H1 (cell line): ENCODE measurements at regions not wholly inside any gene's neighbourhood (a gene's known extent, or its start where the extent isn't known, plus 50 kb on each side); places are given as distances from the start of the nearest gene placed in this dataset.

ENCODE experiments used
- CTCF ChIA-PET: fragments of 300-600 bp; sonication (Branson Sonifier 250); formaldehyde crosslinking; loops from one replicate; lab custom pipeline; 2021; ENCODE audit not compliant: partially characterized antibody; lab: Charles Lee
- POLR2A ChIA-PET: fragments of 300-600 bp; sonication (Branson Sonifier 250); formaldehyde crosslinking; loops from one replicate; lab custom pipeline; 2021; ENCODE audit warnings: inconsistent platforms; ENCODE audit not compliant: partially characterized antibody; lab: Charles Lee
- DNase-seq, 2 experiments: peaks; one replicate each; pipeline versions ENCODE4 v3.0.0 to v3.0.0-alpha.2; 2010 to 2022; ENCODE audit warnings: low spot score in 2 of 2, low read depth in 1 of 2, mixed read lengths in 1 of 2
- FAIRE-seq: peaks from 2 replicates; lab custom pipeline; 2011; peaks lifted over from hg19 to GRCh38; lab: Jason Lieb, UNC
- H2AFZ ChIP-seq: 2 replicates; pipeline ENCODE4 v1.8.1; 2012; ENCODE audit warnings: low read length, inconsistent platforms
- H2AK5ac ChIP-seq: 2 replicates; pipeline ENCODE4 v1.6.1; 2013; ENCODE audit warnings: low read depth, low read length
- H2BK120ac ChIP-seq: replicated peaks from 2 replicates; pipeline ENCODE3; 2013; ENCODE audit warnings: low read depth, low read length, inconsistent platforms
- H2BK12ac ChIP-seq: 2 replicates; pipeline ENCODE4 v1.6.1; 2013; ENCODE audit warnings: low read depth, low read length
- H2BK15ac ChIP-seq: 2 replicates; pipeline ENCODE4 v1.6.1; 2013; ENCODE audit warnings: low read length
- H2BK20ac ChIP-seq: 2 replicates; pipeline ENCODE4 v1.6.1; 2013; ENCODE audit warnings: low read length
- H2BK5ac ChIP-seq: 2 replicates; pipeline ENCODE4 v1.6.1; 2013; ENCODE audit warnings: low read depth, low read length
- H3K14ac ChIP-seq: 2 replicates; pipeline ENCODE4 v1.6.1; 2013; ENCODE audit warnings: inconsistent platforms; ENCODE audit not compliant: insufficient read length
- H3K18ac ChIP-seq: 2 replicates; pipeline ENCODE4 v1.6.1; 2013; ENCODE audit warnings: low read length; ENCODE audit errors: extremely low read depth
- H3K23ac ChIP-seq: 2 replicates; pipeline ENCODE4 v1.6.1; 2013; ENCODE audit warnings: inconsistent platforms; ENCODE audit not compliant: insufficient read length
- H3K23me2 ChIP-seq: 2 replicates; pipeline ENCODE4 v1.6.1; 2013; ENCODE audit warnings: low read depth, low read length
- H3K27ac ChIP-seq: 2 replicates; pipeline ENCODE4 v1.6.1; 2011; ENCODE audit warnings: low read depth, low read length, inconsistent platforms
- H3K27me3 ChIP-seq, 4 experiments: replicated peaks in 1 of 4; 1 replicate in 1 of 4; 2 replicates in 3 of 4; pipeline versions ENCODE4 v1.6.1 to v1.8.1; 2011 to 2013; ENCODE audit warnings: low read length in 3 of 4, mild to moderate bottlenecking in 3 of 4, inconsistent platforms in 2 of 4, mixed read lengths in 2 of 4, moderate library complexity in 1 of 4; ENCODE audit not compliant: control insufficient read depth in 3 of 4, insufficient read depth in 3 of 4; ENCODE audit errors: extremely low read depth in 1 of 4
- H3K36me3 ChIP-seq, 4 experiments: 2 replicates each; pipeline versions ENCODE4 v1.6.1 to v1.8.1; 2011 to 2013; ENCODE audit warnings: mild to moderate bottlenecking in 4 of 4, low read length in 3 of 4, moderate library complexity in 2 of 4, control low read depth in 1 of 4, inconsistent platforms in 1 of 4; ENCODE audit not compliant: insufficient read depth in 4 of 4, control insufficient read depth in 2 of 4
- H3K4ac ChIP-seq: replicated peaks from 2 replicates; pipeline ENCODE3; 2013; ENCODE audit warnings: low read length, low read depth, mixed read lengths, inconsistent platforms; ENCODE audit not compliant: insufficient read length
- H3K4me1 ChIP-seq, 4 experiments: replicated peaks in 1 of 4; 1 replicate in 1 of 4; 2 replicates in 3 of 4; pipeline versions ENCODE4 v1.6.1 to v1.8.1; 2011 to 2013; ENCODE audit warnings: low read length in 3 of 4, inconsistent platforms in 2 of 4, mixed read lengths in 1 of 4; ENCODE audit not compliant: insufficient read depth in 4 of 4, control insufficient read depth in 3 of 4
- H3K4me2 ChIP-seq, 2 experiments: 2 replicates each; pipeline versions ENCODE4 v1.6.1 to v1.8.1; 2011 to 2013; ENCODE audit warnings: low read depth in 2 of 2, low read length in 2 of 2, control low read depth in 1 of 2, inconsistent platforms in 1 of 2, mild to moderate bottlenecking in 1 of 2; ENCODE audit not compliant: insufficient read depth in 1 of 2
- H3K4me3 ChIP-seq, 4 experiments: fragments of 200-600, 300-600 bp in 1 of 4; sonication (generic), shearing (Covaris generic), sonication (Bioruptor Twin) in 1 of 4; 2 replicates each; pipeline versions ENCODE4 v1.5.1 to v1.8.1; 2011 to 2016; ENCODE audit warnings: low read length in 4 of 4, low read depth in 3 of 4, control low read depth in 2 of 4, inconsistent platforms in 2 of 4, mild to moderate bottlenecking in 2 of 4, mixed read lengths in 1 of 4, moderate library complexity in 1 of 4; ENCODE audit not compliant: insufficient read depth in 2 of 4; ENCODE audit errors: extremely low read depth in 1 of 4
- H3K56ac ChIP-seq: replicated peaks from 2 replicates; pipeline ENCODE3; 2013; ENCODE audit warnings: low read depth, mild to moderate bottlenecking, mixed read lengths, low read length, inconsistent platforms; ENCODE audit not compliant: insufficient read length
- H3K79me1 ChIP-seq: 2 replicates; pipeline ENCODE4 v1.6.1; 2013; ENCODE audit warnings: low read depth, low read length, control low read depth
- H3K79me2 ChIP-seq, 2 experiments: 2 replicates each; pipeline versions ENCODE4 v1.6.1 to v1.8.1; 2012 to 2013; ENCODE audit warnings: low read length in 2 of 2, mild to moderate bottlenecking in 2 of 2, inconsistent platforms in 1 of 2; ENCODE audit not compliant: insufficient read depth in 2 of 2, control insufficient read depth in 1 of 2
- H3K9ac ChIP-seq, 4 experiments: replicated peaks in 1 of 4; 1 replicate in 1 of 4; 2 replicates in 3 of 4; pipeline versions ENCODE4 v1.6.1 to v1.8.1; 2011 to 2013; ENCODE audit warnings: low read depth in 3 of 4, low read length in 3 of 4, control low read depth in 2 of 4, mild to moderate bottlenecking in 2 of 4, moderate library complexity in 2 of 4, inconsistent platforms in 1 of 4; ENCODE audit errors: extremely low read depth in 1 of 4
- H3K9me3 ChIP-seq, 2 experiments: 2 replicates each; pipeline versions ENCODE4 v1.6.1 to v1.8.1; 2012 to 2013; ENCODE audit warnings: mild to moderate bottlenecking in 2 of 2, moderate library complexity in 2 of 2, control low read depth in 1 of 2, inconsistent platforms in 1 of 2, low read depth in 1 of 2, low read length in 1 of 2, mixed read lengths in 1 of 2; ENCODE audit not compliant: insufficient read depth in 2 of 2
- H4K20me1 ChIP-seq, 2 experiments: replicated peaks in 1 of 2; 2 replicates each; pipeline versions ENCODE3 to v1.8.1; 2011 to 2013; ENCODE audit warnings: inconsistent platforms in 2 of 2, low read length in 2 of 2, mild to moderate bottlenecking in 1 of 2; ENCODE audit not compliant: insufficient read depth in 2 of 2, control insufficient read depth in 1 of 2
- H4K5ac ChIP-seq: 2 replicates; pipeline ENCODE4 v1.6.1; 2013; ENCODE audit warnings: low read length, low read depth, mixed read lengths, inconsistent platforms; ENCODE audit not compliant: insufficient read length
- H4K8ac ChIP-seq: 2 replicates; pipeline ENCODE4 v1.8.0; 2013; ENCODE audit warnings: mild to moderate bottlenecking, moderate library complexity, low read length, inconsistent platforms; ENCODE audit not compliant: insufficient read depth; ENCODE audit errors: extremely low read depth
- H4K91ac ChIP-seq: replicated peaks from 2 replicates; pipeline ENCODE3; 2013; ENCODE audit warnings: low read length, mixed read lengths, inconsistent platforms; ENCODE audit not compliant: insufficient read length
- EZH2 ChIP-seq: fragments of 200-600 bp; sonication (generic); IDR thresholded peaks from 2 replicates; pipeline ENCODE4 v1.7.1; 2012; ENCODE audit warnings: low read depth, mild to moderate bottlenecking, moderate library complexity, low read length, inconsistent platforms; ENCODE audit not compliant: severe bottlenecking
- RNF2 ChIP-seq: fragments of 200-900, 300-1000 bp; sonication (generic); IDR thresholded peaks from 2 replicates; pipeline ENCODE4 v1.7.1; 2016; ENCODE audit warnings: borderline replicate concordance, low read depth, mild to moderate bottlenecking, antibody characterized with exemption, low read length; ENCODE audit not compliant: poor library complexity, severe bottlenecking; ENCODE audit errors: missing control alignments
- SP1 ChIP-seq: IDR thresholded peaks from 2 replicates; pipeline ENCODE4 v1.6.1; 2011; ENCODE audit warnings: low read depth, low read length
- ZNF274 ChIP-seq: IDR thresholded peaks from 2 replicates; pipeline ENCODE4 v1.7.0; 2012; ENCODE audit warnings: low read length, borderline replicate concordance; ENCODE audit errors: extremely low read depth
- WGBS, 2 experiments: shearing (Covaris generic) in 1 of 2; methylation state at CpG; one replicate each; pipeline versions ENCODE4 v1.1.6 to v1.1.7; 2013 to 2015; ENCODE audit warnings: low lambda C conversion rate in 2 of 2, mixed read lengths in 2 of 2, inconsistent platforms in 1 of 2, low coverage in 1 of 2, missing lambda C conversion rate in 1 of 2; ENCODE audit not compliant: insufficient replicate concordance in 2 of 2, insufficient coverage in 1 of 2, insufficient read length in 1 of 2; ENCODE audit errors: extremely low coverage in 1 of 2, missing lambda C conversion rate in 1 of 2; 5-methylcytosine and 5-hydroxymethylcytosine counted together

DNA sequence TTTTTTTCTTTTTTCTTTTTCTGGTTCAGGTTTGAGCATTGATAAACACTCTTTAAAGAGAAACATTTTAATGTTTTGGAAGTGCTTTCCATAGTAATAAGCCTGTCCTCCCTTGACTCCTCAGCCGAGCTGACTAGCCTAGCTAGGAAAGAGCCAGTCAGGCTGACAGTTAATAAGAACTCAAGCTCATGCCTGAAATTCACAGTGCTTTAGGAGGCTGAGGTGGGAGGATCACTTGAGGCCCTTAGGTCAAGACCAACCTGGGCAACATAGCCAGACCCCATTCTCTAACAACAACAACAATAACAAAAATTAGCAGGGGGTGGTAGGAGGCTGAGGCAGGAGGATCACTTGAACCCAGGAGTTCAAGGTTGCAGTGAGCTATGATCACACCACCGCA lies 53.4 kb upstream of the ZCCHC13 start:
- Histone ChIP-seq H4K20me1 (peaks cover 0 to 2% of the 10 kb centered on the region in 2 experiments), H4K91ac (no peak overlapping the region), H3K36me3 (peaks cover 0 to 30% (median 1%) of the 10 kb centered on the region in 4 experiments; a peak in 4 of 8 replicates), H3K4me1 (peaks cover 0 to 9% (median 1%) of the 10 kb centered on the region in 4 experiments; a peak in 2 of 7 replicates), H4K5ac (no peak overlapping the region), H3K4me3 (no peak overlapping the region), H3K14ac (no peak overlapping the region), H2AFZ (no peak overlapping the region), H3K27me3 (no peaks in the 10 kb centered on the region), H2BK15ac (no peak overlapping the region), H3K27ac (no peak overlapping the region), H3K9ac (no peak overlapping the region), H2BK120ac (no peak overlapping the region), H2AK5ac (0 out of 2 replicates have a peak overlapping the region, but pooled peaks have one; percentile 39), H3K18ac (no peak overlapping the region), H2BK5ac (no peak overlapping the region), H4K8ac (no peak overlapping the region), H3K56ac (no peak overlapping the region), H3K23me2 (no peaks in the 10 kb centered on the region), H3K79me2 (peaks cover 0 to 31% of the 10 kb centered on the region in 2 experiments; a peak in 2 of 4 replicates), H3K9me3 (no peaks in the 10 kb centered on the region), H3K4me2 (no peak overlapping the region), H3K23ac (no peak overlapping the region), H2BK20ac (no peak overlapping the region), H3K4ac (no peak overlapping the region), H2BK12ac (no peak overlapping the region), H3K79me1 (no peaks in the 10 kb centered on the region)
- CTCF ChIA-PET: interaction anchor here (0.5 to 1.3 kb wide), 3 partner anchors 92 to 202 kb away, joined by 3 read pairs; no protein-coding TSS in a partner anchor
- 93% methylated on average over 2 of the region's 2 CpGs; no CpG with 5 or more reads in 1 of the 2 experiments for WGBS, 2 experiments
- no peak for DNase-seq
- FAIRE-seq: peak; percentile 48
- no peak for TF ChIP-seq EZH2
- TF ChIP-seq SP1: no peak
- no peak for TF ChIP-seq ZNF274
- TF ChIP-seq RNF2: no peak
- POLR2A ChIA-PET: interaction anchor here (0.8 to 2.5 kb wide), 8 partner anchors 9 to 41 kb away, joined by 3 to 15 read pairs (median 3); no protein-coding TSS in a partner anchor
